ENCODE measurements at regions not wholly inside any gene's neighbourhood (a gene's known extent, or its start where the extent isn't known, plus 50 kb on each side); places are given as distances from the start of the nearest gene placed in this dataset.

- DNase-seq (ENCODE audit: low spot score): no peak
Measured at GRCh38 chr1:13878021-13878420, 178.0 kb downstream of the PRDM2 start.

DNA sequence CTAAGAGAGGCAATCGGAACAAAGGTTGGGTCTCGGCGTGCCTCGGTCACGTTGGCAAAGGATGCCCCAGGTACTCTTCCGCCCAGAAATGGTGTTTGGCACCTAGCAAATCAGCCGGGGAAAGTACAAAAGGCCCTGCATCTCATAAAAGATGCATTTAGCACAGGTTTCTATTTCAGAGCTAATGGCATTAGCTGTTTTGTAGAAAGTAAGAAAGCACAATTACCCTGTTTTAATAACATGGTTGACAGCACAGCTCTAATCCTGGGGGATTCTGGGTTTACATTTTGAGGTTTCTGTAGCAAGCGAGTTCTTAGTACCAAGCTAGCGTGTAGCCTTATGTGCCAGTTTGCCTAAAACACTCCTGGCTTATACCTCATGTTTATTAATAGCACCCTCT lies 178.5 kb downstream of the PRDM2 start:
- DNase-seq (ENCODE audit: low spot score): no peak

- DNase-seq (ENCODE audit: low spot score): no peak
Measured at GRCh38 chr1:13881385-13882088, 181.5 kb downstream of the PRDM2 start.

- no peak for DNase-seq (ENCODE audit: low spot score)
Measured at GRCh38 chr1:13888351-13888986, 188.5 kb downstream of the PRDM2 start.

DNA sequence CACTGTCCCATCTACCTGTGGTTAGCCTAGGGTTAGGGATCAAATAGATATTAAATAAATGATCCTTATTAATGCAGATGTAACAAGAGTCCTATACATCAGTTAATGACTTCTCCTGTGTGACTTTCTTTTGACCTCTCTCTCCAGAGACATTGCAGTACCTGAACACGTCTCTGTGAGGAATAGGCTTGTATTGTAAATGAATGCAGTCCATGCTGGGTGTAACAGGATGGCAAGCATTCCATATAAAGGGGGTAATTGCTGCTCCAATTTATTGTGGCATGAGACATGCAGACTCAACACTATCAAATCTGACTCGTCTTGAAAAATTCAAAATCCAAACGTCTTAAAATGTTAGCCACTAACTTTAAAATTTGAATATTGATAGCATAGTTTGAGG lies 189.5 kb downstream of the PRDM2 start:
- no peak for DNase-seq (ENCODE audit: low spot score)

- no peak for DNase-seq (ENCODE audit: low spot score)
Measured at GRCh38 chr1:13890766-13891165, 190.8 kb downstream of the PRDM2 start.

DNA sequence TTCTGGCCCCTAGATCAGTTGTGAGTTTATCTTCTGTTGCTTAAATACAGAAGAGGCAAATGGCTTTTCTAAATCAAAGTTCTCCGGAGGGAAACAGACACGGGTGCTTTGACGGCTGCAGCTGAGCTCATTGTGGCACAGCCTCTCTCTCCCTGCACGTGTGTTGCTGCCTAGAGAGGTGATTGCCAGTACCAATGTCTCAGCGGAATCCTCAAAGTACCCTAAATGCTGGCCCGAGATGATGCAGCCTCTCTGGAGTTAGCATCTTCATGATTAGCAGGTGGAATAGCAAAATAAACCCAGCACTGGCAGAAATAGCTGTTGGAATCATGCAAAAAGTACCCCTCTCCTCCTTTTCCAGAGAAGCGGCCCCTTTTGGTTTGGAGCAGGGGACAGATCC lies 192.2 kb downstream of the PRDM2 start:
- DNase-seq (ENCODE audit: low spot score): no peak

DNA sequence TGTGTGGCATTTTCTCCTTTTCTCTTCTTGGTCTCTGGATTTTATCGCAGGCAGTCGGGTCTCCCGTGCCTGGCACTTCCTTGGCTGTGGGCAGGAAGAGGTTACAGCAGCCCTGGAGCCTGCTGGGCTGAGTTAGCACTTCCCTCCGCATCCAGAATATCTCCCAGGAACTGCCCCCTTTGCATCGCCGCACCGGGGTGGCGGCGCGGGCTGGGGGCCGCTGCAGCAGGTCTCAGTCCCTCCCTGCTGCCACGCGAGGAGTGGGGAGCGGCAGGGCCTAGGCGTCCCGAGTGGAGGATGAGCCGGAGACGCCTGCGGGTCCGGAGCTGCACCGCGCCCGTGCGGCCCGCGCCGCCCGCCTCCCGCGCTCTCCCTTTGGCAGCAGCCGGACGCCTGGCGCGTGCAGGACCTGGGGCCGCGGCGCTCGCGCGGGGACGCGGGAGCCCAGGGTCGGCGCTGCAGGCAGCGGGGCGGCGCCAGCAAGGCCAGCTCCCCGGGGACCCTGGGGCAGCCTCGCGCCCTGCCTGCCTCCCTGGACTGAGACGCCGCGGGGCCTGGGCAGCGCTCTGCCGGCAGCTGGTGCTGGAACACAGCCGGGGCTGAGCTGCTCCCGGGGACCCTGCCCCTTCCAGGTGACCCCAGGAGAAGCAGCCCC lies 192.8 kb downstream of the PRDM2 start:
- no peak for DNase-seq (ENCODE audit: low spot score)

- no peak for DNase-seq (ENCODE audit: low spot score)
Measured at GRCh38 chr1:13893409-13893821, 193.4 kb downstream of the PRDM2 start.

GRCh38 chr1:13896932-13897331 lies 196.9 kb downstream of the PRDM2 start:
- DNase-seq (ENCODE audit: low spot score): no peak

GRCh38 chr1:13898406-13898805 lies 198.4 kb downstream of the PRDM2 start:
- DNase-seq (ENCODE audit: low spot score): no peak

DNA sequence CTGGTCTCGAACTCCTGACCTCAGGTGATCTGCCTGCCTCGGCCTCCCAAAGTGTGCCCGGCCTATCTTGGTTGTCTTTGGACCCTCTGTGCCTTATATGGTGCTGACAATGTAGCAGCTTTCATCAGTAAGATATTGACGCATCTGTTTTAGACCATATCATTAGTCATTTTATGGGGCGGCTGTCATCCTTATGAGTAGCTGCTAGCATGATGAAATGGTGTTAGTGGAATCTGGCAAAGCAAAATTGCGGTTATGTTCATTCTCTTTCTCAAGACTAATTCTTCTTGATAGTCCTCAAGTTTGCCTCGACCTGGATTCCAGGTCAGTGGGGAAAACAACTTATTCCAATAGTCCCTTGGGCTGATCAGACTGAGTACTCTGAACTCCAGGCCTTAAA lies 199.9 kb downstream of the PRDM2 start:
- DNase-seq (ENCODE audit: low spot score): no peak

GRCh38 chr1:13900583-13900982 lies 200.6 kb downstream of the PRDM2 start:
- DNase-seq (ENCODE audit: low spot score): no peak

- no peak for DNase-seq (ENCODE audit: low spot score)
Measured at GRCh38 chr1:13901039-13901438, 201.1 kb downstream of the PRDM2 start.

DNA sequence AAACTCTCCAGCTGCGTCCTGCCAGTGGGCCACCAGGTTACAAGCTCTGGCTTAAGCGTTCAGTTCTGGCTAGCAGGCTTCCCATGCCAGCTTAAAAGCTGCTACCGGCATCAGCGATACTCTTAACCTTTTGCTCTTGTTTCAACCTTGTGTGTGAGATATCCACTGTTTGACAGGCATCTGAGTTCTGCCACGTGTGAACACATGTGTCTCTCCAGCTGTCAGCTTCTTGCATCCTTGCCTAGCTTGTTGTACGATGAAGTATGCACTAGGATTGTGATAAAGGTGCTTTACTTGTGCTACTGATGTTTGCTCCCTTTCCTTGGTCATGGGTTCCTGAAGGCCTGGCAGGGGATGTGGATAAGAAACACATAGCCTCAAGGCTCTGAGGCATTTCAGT lies 201.6 kb downstream of the PRDM2 start:
- no peak for DNase-seq (ENCODE audit: low spot score)

DNA sequence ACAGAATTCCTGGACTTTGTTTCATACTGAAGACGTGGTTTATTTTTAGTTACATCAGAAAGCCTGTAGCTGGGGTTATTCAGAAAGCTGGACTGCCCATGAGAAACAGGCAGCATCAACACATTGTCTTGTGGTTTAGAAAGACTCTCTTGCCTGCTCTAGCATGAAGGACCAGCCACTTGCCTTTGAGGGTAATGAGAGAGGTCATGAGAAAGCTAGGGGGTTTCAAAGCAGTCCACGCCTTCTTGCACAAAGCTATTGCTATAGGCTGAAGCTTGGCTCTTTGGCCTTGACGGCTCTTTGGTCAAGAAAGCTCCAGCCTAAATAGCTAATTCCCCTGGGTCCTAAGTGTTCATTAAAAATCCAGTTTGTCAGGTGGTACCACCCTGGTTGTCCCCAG lies 208.1 kb downstream of the PRDM2 start:
- DNase-seq (ENCODE audit: low spot score): no peak

GRCh38 chr1:13911697-13912619 lies 212.0 kb downstream of the PRDM2 start:
- DNase-seq (ENCODE audit: low spot score): no peak

GRCh38 chr1:13913396-13913795 lies 213.4 kb downstream of the PRDM2 start:
- no peak for DNase-seq (ENCODE audit: low spot score)

DNA sequence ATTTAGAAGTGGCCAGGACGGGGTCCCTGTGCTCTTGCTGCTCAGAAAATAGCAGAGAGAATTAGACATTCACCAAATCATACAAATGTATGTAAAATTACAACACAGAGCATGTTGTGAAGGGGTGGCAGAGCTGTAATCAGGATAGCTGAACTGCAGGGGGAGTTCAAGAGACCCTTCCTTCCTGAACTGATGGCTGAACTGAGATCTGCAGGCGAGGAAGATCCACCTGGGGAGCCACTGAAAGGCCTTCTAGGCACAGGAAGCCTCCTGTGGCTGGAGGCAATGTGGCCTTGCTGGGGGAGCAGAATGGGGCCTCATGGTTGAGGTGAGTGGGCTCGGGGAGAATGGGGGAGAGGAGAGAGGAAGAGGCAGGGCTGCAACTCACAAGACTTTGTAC lies 216.5 kb downstream of the PRDM2 start:
- no peak for DNase-seq (ENCODE audit: low spot score)

DNA sequence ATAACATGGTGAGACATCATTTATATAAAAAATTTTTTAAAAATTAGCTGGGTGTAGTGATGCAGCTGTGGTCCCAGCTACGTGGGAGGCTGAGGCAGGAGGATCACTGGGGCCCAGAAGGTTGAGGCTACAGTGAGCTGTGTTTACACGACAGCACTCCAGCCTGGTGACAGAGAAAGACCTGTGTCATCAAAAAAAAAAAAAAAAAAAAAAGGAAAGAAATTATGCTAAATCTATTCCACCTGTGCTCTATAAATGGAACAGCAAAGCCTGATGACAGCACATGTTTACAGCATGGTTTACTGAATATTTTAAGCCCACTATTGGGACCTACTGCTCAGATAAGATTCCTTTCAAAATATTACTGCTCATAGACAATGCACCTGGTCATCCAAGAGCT lies 217.6 kb downstream of the PRDM2 start:
- DNase-seq (ENCODE audit: low spot score): no peak

DNA sequence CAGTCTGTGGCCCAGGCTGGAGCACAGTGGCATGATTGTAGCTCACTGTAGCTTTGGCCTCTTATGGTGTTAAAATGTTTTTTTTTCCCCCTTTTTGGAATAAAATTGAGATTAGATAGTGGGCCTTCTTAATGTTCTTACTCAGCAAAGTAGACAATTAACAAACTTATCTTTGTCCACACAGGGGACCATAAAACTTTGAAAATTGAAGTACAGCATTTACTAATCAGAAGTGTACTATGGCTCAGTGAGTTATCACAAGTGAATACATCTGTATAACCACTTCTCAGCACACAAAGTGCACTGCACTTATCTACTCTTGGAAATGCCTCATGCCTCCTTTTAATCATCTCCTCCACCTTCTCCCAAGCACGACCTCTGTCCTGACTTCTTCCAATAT lies 218.9 kb downstream of the PRDM2 start:
- DNase-seq (ENCODE audit: low spot score): no peak

GRCh38 chr1:13921190-13921589 lies 221.2 kb downstream of the PRDM2 start:
- no peak for DNase-seq (ENCODE audit: low spot score)
